Activated CD8-positive, alpha-beta memory T cell treated with anti-CD3 and anti-CD28 coated beads for 48 hours (primary cell): ENCODE measurements at regions not wholly inside any gene's neighbourhood (a gene's known extent, or its start where the extent isn't known, plus 50 kb on each side); places are given as distances from the start of the nearest gene placed in this dataset.
"Not testable (repeated sequence)": the region's sequence is repeated elsewhere in the genome, so short reads cannot be mapped to it uniquely, and the experiment has no call there.

Experiments
- DNase-seq, 3 experiments: peaks; one replicate each; pipeline ENCODE4 v3.0.0-alpha.2; 2020; ENCODE audit warnings: low read depth in 2 of 3, low spot score in 2 of 3

- DNase-seq = no peak
These were observed 205.9 kb upstream of the ECI2 start for GRCh38 chr6:4341078-4341797.

DNA sequence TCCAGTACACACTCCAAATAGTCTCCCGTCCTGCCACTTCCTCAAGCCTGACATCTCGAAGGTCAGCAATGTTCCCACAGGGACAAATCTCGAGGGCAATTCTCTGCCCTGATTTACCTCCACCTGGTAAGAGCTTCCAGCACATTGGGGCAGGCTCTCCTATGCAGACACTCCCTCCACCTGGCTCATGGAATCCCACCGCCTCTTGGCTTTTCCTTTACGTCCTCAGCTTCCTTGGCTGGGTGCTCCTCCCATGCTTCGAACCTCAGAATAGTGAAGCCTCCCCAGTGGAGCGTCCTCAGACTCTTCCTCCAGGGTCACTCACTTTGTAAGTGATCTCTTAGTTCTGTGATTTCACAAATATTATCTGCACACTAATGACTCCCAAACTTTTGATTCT is 205.2 kb upstream of the ECI2 start:
- no peak for DNase-seq

GRCh38 chr6:4338884-4339283 is 203.5 kb upstream of the ECI2 start:
- no peak for DNase-seq

- no peak for DNase-seq
These were observed 201.5 kb upstream of the ECI2 start for GRCh38 chr6:4336778-4337442.

GRCh38 chr6:4336084-4336483 is 200.7 kb upstream of the ECI2 start:
- no peak for DNase-seq

GRCh38 chr6:4334158-4334740 is 198.9 kb upstream of the ECI2 start:
- not testable (repeated sequence) for DNase-seq

GRCh38 chr6:4327841-4328240 is 192.5 kb upstream of the ECI2 start:
- DNase-seq = no peak

DNA sequence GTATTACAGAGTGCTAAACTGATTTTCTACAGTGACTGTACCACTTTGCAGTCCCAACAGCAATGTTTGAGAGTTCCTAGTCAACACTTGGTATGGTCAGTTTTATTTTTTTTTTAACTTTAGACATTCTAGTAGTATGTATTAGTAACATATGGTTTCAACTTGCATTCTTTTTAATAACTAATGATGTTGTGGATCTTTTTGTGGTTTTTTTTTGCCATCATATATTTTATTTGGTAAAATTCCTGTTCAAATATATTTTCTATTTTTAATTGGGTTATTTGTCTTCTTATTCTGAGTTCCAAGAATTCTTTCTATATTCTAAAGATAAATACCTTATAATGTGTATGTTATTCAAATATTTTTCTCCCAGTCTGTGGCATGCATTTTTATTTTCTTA is 189.4 kb upstream of the ECI2 start:
- DNase-seq = no peak

DNA sequence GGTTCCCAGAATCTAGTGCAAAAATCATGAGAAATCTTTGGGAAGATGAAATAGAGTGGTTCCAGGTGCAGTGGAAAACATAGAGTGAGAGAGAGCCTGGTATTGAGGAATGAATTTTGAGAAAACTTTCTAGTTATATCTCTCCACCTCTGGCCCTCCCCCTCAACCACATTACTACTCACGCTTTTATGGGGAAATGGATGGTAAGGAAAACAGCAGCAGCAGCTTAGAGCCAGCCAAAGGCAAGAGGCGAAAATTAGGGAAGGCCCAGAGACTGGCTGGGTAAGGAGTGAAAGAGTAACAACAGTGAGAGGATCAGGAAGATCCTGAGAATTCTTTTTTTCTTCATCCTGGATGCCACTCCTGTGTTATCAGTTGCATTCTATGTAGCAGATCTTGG is 187.9 kb upstream of the ECI2 start:
- no peak for DNase-seq

GRCh38 chr6:4322846-4323309 is 187.5 kb upstream of the ECI2 start:
- no peak for DNase-seq

GRCh38 chr6:4322134-4322845 is 186.9 kb upstream of the ECI2 start:
- no peak for DNase-seq

GRCh38 chr6:4320860-4321259 is 185.5 kb upstream of the ECI2 start:
- DNase-seq = no peak

- no peak for DNase-seq
These were observed 184.8 kb upstream of the ECI2 start for GRCh38 chr6:4319981-4320683.

GRCh38 chr6:4318321-4318720 is 182.9 kb upstream of the ECI2 start:
- DNase-seq = no peak

DNA sequence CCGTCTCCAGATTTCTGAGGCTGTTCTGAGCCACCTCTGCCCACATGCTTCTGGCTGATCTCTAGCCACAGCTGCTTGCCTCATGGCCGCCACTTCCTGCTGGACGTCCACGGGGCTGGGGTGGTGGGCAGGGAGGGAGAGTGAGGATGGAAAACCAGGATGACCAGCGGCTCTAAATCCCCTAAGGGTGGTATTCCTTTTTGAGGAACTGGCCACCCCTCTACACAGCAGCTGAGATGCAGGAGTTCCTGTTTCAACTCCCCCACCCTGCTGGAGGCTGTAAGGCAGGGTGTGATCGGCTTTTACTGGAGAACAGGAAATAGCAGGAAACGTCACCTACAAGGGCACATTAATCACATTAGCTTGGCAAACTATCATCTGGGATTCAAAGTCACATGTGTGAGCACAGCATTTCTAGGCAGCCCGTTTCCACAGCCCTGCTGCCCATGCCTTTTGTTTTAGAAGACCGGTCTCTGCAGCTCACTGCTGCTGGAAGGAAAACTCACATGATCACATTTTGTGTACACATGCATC is 181.6 kb upstream of the ECI2 start:
- no peak for DNase-seq

- no peak for DNase-seq
These were observed 178.9 kb upstream of the ECI2 start for GRCh38 chr6:4314201-4314707.

- DNase-seq = no peak
These were observed 177.8 kb upstream of the ECI2 start for GRCh38 chr6:4313044-4313686.

DNA sequence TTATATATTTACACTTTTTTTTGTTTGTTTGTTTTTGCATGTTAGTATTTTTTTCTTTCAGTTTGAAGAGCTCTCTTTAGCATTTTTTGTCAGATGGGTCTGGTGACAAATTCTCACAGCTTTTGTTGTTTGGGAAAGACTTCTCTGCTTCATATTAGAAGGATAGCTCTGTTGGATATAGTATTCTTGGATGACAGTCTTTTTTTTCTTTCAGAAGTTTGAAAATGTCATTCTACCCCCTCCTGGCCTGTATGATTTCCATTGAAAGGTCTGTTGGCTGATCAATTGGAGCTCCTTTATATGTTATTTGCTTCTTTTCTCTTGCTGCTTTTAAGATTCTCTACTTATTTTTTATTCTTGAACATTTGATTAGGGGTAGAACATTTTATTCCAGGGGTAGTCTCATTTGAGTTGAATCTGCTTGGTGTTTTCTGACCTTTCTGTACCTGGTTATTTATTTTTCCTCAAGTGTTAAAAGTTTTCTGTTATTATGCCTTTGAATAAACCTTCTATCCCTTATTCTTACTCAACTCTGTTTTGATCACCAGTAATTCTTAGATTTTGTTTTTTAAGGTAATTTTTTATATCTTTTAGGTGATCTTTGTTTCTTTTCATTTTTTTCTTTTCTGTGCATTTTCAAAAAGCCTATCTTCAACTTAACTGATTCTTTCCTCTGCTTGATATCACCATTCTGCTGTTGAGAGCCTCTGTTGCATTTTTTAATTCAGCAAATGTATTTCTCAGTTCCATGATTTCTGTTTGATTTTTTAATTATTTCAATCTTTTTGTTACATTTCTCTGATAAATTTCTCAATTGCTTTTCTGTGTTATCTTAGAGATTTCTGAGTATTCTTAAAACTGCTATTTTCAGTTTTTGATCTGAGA is 176.8 kb upstream of the ECI2 start:
- no peak for DNase-seq

DNA sequence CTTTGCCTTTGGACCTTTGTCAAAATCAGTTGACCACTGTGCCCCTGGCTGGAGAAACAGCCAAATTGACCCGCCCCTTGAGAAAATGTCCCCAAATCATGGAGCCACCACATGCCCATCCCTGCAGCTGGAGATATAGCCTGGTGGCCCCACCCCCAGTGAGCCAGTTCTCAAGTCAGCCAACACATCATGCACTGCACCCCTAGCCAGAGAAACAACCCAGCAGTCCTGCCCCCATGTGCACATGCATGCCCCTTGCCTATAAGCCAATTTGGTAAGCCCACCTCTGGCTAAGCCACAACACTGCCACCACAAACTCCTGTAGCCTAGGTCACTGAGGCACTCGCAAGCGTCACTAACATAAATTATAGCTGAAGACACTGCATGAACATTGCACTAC is 174.2 kb upstream of the ECI2 start:
- DNase-seq = no peak
